ENCODE measurements at regions not wholly inside any gene's neighbourhood (a gene's known extent, or its start where the extent isn't known, plus 50 kb on each side); places are given as distances from the start of the nearest gene placed in this dataset.
A peak's percentile ranks its signal among the peaks of the same experiment; 100 is the strongest.

DNA sequence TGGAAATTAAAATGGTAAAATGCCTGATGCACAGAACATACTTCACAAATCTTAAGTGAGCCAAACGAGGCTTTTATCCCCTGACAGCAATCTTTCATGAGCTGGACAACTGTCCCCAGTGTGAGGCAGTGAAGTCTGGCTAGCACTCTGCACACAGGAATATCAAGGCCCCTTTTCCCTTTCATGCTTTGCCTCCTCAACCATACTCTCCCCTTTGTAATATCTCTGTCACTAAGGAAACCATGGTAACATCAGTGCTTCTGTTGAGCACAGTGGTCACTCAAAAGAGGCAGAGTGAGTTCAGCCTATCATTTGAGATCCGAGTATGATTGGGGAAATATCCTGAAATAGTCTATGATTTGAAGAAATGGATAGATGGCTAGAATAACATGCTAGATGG, 318.3 kb downstream of the ENC1 start:
- no peak overlapping the region for H3K27ac Mint-ChIP-seq
- no peak for ATAC-seq
- H3K36me3 Mint-ChIP-seq = no peaks in the 10 kb centered on the region
- H3K27me3 Mint-ChIP-seq = no peaks in the 10 kb centered on the region
- H3K4me1 Mint-ChIP-seq = peaks cover 9% of the 10 kb centered on the region
- H3K4me3 Mint-ChIP-seq = no peak overlapping the region
- H3K9me3 Mint-ChIP-seq = peaks cover 2% of the 10 kb centered on the region

DNA sequence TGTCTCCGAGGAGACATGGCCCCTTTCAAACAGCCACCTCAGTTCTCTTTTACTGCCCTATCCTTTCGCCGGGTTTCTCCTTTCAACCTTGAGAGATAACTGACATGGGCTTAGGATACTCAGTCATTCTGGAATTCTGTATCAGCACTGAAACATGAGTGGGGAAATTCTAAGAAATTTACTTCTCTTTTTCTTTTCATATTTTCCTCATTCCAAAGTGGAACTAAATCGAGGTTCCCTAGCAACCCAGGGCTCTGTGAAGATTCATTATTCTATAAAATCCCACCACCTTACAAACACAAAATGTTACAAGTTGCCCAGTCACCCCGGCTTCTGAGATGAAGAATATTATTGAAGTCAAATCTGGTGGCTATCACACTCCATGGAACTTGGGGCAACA, 319.2 kb downstream of the ENC1 start:
- Mint-ChIP-seq H3K36me3 (no peaks in the 10 kb centered on the region), H3K27ac (no peak overlapping the region), H3K4me1 (no peaks in the 10 kb centered on the region), H3K4me3 (no peak overlapping the region), H3K27me3 (no peaks in the 10 kb centered on the region), H3K9me3 (peaks cover 2% of the 10 kb centered on the region)
- no peak for ATAC-seq

DNA sequence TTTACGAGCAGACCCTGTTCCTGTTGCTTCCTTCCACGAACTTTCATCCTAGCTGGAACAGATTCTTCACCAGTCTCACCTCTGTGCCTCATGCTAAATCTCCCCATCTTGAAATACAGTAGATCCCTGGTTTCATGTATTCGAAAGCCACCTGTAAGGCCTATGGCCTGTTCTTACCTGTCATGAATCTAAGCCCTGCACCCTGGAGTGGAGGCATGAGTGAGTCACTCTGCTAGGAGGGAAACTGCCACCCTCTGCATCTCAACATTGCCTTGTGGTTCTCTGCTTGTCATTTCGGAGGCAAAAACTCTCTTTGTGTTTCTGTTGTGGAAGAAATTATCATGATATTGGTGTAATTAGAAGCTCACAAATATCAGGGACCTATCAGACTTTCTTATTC, 320.0 kb downstream of the ENC1 start:
- H3K4me3 Mint-ChIP-seq = no peak overlapping the region
- no peaks in the 10 kb centered on the region for H3K4me1 Mint-ChIP-seq
- H3K27ac Mint-ChIP-seq = no peak overlapping the region
- H3K27me3 Mint-ChIP-seq = no peaks in the 10 kb centered on the region
- no peak for ATAC-seq
- no peaks in the 10 kb centered on the region for H3K36me3 Mint-ChIP-seq
- peaks cover 2% of the 10 kb centered on the region for H3K9me3 Mint-ChIP-seq

DNA sequence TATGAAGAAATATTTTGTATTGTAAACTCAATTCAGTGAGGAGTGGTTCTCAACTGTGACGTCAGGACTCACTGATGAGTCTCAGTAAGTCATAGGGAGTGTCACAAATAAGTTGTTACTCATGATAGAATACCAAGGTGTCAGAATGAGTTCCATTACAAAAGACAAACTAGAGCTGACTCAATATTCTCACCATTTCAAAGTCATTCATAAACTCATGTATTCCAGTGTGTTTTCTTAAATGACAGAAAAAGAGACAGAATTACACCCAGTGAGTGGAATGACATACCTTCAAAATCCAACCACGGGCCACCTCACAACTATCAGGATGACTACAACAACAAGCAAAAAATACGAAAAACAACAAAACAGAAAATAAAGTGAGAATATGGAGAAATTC, 321.5 kb downstream of the ENC1 start:
- H3K36me3 Mint-ChIP-seq = no peaks in the 10 kb centered on the region
- peaks cover 2% of the 10 kb centered on the region for H3K9me3 Mint-ChIP-seq
- peaks cover 2% of the 10 kb centered on the region for H3K27me3 Mint-ChIP-seq
- ATAC-seq = no peak
- no peak overlapping the region for H3K4me3 Mint-ChIP-seq
- no peak overlapping the region for H3K27ac Mint-ChIP-seq
- H3K4me1 Mint-ChIP-seq = no peaks in the 10 kb centered on the region

DNA sequence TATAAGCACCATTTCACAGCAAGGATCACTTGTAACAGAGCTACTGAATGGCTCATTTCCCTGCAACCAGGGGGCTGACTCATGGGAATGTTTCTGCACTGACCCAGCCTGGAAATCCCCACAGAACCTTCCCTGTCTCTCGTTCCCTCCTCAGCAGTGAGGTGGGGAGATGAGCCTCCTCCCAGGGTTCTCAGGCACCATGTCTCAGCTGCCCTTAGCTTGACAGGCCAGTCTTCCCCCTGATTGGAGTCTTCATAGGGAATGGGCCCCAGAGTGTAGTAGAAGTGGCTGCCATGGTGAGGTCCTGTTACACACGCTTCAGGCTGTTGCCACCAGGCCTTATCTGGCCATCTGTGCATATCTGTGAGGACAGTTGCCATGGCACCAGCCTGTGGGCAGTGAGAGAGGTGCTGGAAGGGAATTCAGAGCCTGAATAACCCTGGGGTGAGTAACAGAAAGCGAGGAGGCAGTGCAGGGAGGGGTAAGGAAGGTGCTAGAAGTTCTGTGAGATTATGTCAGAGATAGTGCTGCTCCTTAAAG, 324.4 kb downstream of the ENC1 start:
- Mint-ChIP-seq H3K9me3 (peaks cover 2% of the 10 kb centered on the region), H3K4me3 (no peak overlapping the region), H3K27ac (no peak overlapping the region), H3K4me1 (no peaks in the 10 kb centered on the region), H3K36me3 (no peaks in the 10 kb centered on the region), H3K27me3 (peaks cover 13% of the 10 kb centered on the region)
- ATAC-seq = peak; percentile 47

DNA sequence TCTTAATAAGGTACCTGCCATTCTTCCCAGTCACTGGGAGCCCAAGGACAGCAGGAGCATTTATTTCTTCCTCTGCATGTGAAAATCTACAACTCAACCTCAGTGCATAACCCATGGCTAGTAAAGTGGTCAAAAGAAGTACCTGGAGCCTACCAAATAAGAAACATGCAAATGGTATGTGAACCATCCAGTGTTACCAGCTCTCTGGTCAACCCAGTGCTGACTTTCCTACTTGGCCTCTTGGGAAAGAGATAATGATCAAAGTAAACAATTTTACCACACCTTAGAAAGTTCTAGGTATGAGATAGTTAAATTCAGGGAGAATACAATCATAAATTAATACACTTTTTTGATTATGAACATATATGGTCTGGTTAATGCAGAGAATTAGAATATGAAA, 325.6 kb downstream of the ENC1 start:
- Mint-ChIP-seq H3K9me3 (peaks cover 2% of the 10 kb centered on the region), H3K36me3 (no peaks in the 10 kb centered on the region)

DNA sequence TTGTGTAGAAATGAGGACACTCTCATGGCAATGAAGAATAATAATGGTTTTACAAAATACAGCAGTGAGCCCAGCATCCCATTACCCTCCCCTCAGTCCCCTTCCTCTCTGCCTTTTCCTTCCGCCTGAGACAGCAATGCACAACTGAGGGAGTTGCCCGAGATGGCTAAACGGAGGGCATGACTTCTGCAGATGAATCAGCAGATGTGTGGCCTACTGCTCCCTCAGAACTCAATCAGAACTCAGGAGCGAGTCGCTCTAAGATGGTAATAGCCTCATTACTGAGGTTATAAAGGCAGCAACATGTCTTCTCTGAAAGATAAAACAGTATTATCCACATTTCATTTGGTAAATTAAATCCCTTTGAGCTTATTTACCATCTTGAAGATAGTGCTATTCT, 326.6 kb downstream of the ENC1 start:
- ATAC-seq = no peak
- H3K4me1 Mint-ChIP-seq = no peaks in the 10 kb centered on the region

More for the DNA sequence above, 325.6 kb downstream of the ENC1 start:
- H3K4me1 Mint-ChIP-seq = no peaks in the 10 kb centered on the region
- no peak overlapping the region for H3K27ac Mint-ChIP-seq
- ATAC-seq = no peak
- no peak overlapping the region for H3K4me3 Mint-ChIP-seq
- H3K27me3 Mint-ChIP-seq = peaks cover 13% of the 10 kb centered on the region

DNA sequence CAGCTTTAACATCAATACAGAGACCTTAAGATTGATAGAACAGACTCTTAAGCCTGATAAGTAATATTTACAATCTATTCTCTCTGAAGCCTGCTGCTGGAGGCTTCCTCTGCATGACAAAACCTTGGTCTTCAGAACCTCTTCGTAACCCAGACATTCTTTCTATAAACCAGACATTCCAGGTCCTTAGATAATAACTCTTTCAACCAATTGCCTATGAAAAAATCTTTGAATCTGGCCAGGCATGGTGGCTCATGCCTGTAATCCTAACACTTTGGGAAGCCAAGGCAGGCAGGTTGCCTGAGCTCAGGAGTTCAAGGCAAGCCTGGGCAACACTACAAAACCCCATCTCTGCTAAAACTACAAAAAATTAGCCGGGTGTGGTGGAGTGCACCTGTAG, 327.8 kb downstream of the ENC1 start:
- Mint-ChIP-seq H3K4me3 (no peak overlapping the region), H3K4me1 (no peaks in the 10 kb centered on the region), H3K9me3 (no peaks in the 10 kb centered on the region), H3K36me3 (no peaks in the 10 kb centered on the region), H3K27me3 (peaks cover 13% of the 10 kb centered on the region), H3K27ac (no peak overlapping the region)
- no peak for ATAC-seq

More for the DNA sequence above, 326.6 kb downstream of the ENC1 start:
- Mint-ChIP-seq H3K27ac (no peak overlapping the region), H3K9me3 (no peaks in the 10 kb centered on the region), H3K4me3 (no peak overlapping the region), H3K36me3 (no peaks in the 10 kb centered on the region), H3K27me3 (peaks cover 13% of the 10 kb centered on the region)

DNA sequence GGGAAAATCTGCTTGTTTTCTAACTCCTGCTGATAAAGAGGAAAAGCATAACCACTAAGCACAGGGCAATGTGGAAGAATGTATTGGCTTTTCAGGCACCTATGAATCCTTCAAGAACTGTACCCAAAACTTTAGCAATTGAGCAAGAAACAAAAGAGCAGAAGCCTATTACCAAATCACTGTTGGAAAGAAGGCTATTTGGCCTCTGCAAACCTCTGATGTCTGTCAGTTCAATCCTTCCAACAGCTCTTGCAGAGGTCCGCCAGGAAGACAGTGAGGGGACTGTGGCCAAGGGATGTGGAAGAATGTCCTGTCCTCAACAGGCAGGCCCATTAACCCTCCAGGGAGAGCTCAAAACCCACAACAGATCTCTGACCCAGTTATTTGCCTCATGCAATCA, 328.6 kb downstream of the ENC1 start:
- peaks cover 13% of the 10 kb centered on the region for H3K27me3 Mint-ChIP-seq
- H3K9me3 Mint-ChIP-seq = no peaks in the 10 kb centered on the region
- H3K4me1 Mint-ChIP-seq = no peaks in the 10 kb centered on the region
- no peak for ATAC-seq
- H3K4me3 Mint-ChIP-seq = no peak overlapping the region
- H3K27ac Mint-ChIP-seq = no peak overlapping the region
- no peaks in the 10 kb centered on the region for H3K36me3 Mint-ChIP-seq

DNA sequence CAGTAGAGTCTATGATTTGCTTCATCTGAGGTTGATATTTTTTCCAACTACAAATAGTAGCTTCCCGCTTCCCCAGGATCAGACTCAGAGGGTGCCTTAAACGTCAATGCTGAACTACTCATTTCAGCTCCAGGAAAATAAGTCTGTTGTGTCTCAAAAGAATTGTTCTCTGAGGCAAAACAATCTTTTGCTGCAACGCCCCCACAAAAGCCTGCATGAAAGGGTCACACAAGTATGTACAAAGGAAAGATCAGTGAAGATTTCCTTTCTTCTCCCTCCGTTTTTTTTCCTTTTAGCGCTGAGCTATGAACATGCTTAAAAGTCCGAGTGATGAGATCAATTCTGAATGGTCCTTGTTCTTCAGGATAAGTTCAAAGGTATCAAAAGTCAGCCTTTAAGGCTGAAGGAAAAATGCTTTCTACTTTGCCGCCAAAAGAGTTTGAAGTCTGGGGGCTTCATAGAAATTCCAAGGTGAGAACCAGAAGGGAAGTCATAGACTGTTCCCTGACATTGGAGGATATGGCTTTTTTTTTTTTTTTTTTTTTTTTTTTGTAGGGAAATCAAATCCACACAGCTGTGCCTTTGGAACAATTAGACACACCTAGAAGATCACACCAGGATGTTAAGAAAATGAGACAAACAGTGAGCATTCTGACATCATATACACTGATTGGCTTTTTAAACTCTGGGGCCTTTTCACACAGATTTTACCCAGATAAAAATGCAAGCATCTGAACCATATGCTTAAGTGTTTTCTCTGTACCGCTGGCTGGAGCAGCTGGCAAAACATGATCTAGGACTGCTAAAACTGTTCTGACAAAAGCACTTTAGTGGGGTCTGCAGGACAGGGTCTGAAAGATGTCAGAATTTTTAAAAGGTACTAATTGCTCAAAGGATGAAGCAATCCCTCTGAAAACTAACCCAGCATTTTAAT, 329.3 kb downstream of the ENC1 start:
- no peak overlapping the region for H3K27ac Mint-ChIP-seq
- H3K27me3 Mint-ChIP-seq = peaks cover 13% of the 10 kb centered on the region
- H3K4me1 Mint-ChIP-seq = no peaks in the 10 kb centered on the region
- ATAC-seq = no peak
- H3K36me3 Mint-ChIP-seq = no peaks in the 10 kb centered on the region
- no peak overlapping the region for H3K4me3 Mint-ChIP-seq
- no peaks in the 10 kb centered on the region for H3K9me3 Mint-ChIP-seq

DNA sequence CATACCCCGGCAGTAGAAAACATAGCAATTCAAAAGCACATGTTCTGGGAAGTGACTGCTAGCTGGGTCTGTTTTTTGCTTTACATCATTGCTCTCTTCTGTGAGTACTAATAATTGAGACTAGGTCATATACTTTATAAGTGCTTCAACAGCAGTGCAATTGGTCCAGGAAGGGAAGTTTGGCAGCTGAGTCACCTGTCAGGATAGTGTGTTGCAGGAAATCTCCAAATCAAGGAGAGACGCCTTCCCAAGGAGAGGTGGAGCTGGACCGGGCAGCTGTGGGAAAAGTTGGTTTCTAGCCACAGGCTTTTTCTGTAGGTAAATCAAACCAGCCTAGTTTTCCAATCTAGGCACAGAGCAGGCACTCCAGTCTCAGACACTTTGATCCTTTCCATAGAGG, 330.1 kb downstream of the ENC1 start:
- Mint-ChIP-seq H3K4me1 (no peaks in the 10 kb centered on the region), H3K36me3 (no peaks in the 10 kb centered on the region), H3K4me3 (no peak overlapping the region), H3K27ac (no peak overlapping the region), H3K27me3 (peaks cover 13% of the 10 kb centered on the region), H3K9me3 (no peaks in the 10 kb centered on the region)
- ATAC-seq = no peak

DNA sequence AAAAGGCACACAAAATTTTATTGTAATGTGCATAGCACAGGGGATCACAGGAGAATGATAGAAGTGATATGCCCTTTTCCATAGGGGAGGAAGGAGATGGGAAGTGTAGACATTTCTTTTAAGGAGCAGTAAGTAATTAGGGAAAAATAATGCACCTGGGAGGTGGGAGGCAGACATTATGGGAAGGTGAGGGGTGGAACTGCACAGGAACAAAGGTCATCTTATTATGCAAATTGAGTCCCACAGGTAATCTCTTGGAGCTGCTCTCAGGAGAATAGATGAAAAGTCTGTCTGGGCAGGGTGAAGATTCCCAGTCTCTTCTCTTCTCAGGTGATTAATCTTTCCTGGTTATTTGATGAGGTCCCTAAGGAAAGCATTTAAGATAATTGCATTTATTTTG, 331.5 kb downstream of the ENC1 start:
- Mint-ChIP-seq H3K9me3 (no peaks in the 10 kb centered on the region), H3K4me1 (no peaks in the 10 kb centered on the region), H3K4me3 (no peak overlapping the region), H3K27ac (no peak overlapping the region), H3K27me3 (peaks cover 11% of the 10 kb centered on the region), H3K36me3 (no peaks in the 10 kb centered on the region)
- ATAC-seq = no peak

DNA sequence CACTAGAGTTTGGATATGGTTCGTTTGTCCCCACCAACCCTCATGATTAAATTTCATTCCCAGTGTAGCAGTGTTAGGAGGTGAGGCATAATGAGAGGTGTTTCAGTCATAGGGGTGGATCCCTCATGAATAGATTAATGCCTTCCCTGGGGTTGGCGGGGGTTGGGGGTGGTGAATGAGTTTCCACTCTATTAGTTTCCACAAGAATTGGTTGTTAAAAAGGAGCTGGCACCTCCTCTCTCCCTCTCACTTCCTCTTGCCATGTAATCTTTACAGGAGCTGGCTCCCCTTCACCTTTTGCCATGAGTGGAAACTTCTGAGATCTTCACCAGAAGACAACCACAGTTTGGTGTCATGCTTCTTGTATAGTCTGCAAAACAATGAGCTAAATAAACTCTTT, 333.7 kb downstream of the ENC1 start:
- no peak overlapping the region for H3K4me3 Mint-ChIP-seq
- no peaks in the 10 kb centered on the region for H3K36me3 Mint-ChIP-seq
- peak; percentile 74 for ATAC-seq

DNA sequence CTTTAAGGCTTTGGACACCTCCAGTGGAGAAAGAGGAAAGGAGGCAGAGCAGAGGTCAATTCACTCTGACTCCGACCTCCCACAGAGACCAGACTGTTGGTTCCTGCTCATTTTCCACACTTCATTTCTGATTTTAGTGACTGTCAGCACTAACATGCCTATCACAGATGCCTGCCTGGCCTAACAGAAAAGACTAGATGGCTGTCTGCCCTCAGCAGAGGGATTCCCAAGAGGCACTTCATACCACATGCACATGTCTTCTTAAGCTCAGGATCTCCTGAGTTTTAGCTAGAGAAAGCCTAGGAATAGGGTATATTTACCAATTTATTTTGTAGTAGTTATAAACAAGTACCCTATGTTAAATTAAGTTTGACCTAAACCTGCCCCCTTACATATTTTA, 336.0 kb downstream of the ENC1 start:
- ATAC-seq = no peak
- Mint-ChIP-seq H3K4me3 (no peak overlapping the region), H3K27me3 (no peaks in the 10 kb centered on the region), H3K4me1 (no peaks in the 10 kb centered on the region), H3K36me3 (no peaks in the 10 kb centered on the region), H3K9me3 (peaks cover 3% of the 10 kb centered on the region), H3K27ac (no peak overlapping the region)

More for the DNA sequence above, 333.7 kb downstream of the ENC1 start:
- Mint-ChIP-seq H3K27ac (no peak overlapping the region), H3K9me3 (no peaks in the 10 kb centered on the region), H3K27me3 (no peaks in the 10 kb centered on the region), H3K4me1 (no peaks in the 10 kb centered on the region)

DNA sequence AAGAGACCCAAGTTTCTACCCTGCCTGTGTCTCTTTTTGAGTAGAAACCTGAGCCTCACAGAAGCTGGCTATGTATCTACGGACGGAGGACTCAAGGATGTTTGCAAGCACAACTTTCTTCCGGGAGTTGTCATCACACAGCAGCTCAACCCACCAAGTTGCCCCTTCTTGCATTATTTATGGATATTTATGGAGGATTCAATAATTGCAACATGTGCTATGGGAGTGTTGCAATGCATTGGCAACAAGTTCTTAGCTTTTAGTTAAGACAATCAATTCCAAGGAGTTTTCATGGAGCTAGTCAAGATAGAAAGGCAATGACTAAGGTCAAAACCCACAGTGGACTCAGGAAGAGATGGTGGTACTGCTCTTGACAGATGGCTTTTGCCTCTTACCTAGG, 336.9 kb downstream of the ENC1 start:
- H3K36me3 Mint-ChIP-seq = no peaks in the 10 kb centered on the region
- peaks cover 3% of the 10 kb centered on the region for H3K9me3 Mint-ChIP-seq
- H3K4me3 Mint-ChIP-seq = no peak overlapping the region
- ATAC-seq = no peak
- H3K4me1 Mint-ChIP-seq = no peaks in the 10 kb centered on the region
- no peak overlapping the region for H3K27ac Mint-ChIP-seq
- no peaks in the 10 kb centered on the region for H3K27me3 Mint-ChIP-seq

DNA sequence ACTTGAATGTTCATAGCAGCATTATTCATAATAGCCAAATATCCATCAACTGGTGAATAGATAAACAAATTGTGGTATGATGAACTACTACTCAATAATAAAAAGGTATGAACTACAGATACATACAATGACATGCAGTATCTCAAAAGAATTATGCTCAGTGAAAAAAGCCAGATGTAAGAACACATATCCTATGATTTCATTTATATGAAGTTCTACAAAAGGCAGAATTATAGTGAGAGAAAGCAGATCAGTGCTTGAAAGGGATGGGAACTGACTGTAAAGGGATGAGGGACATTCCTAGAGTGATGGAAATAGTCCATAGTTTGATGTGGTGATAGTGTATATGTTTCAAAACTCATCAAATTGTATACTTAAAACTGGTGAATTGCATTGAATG, 339.0 kb downstream of the ENC1 start:
- H3K36me3 Mint-ChIP-seq = no peaks in the 10 kb centered on the region
- H3K4me1 Mint-ChIP-seq = no peaks in the 10 kb centered on the region
- H3K27ac Mint-ChIP-seq = no peak overlapping the region
- ATAC-seq = no peak
- no peak overlapping the region for H3K4me3 Mint-ChIP-seq
- peaks cover 3% of the 10 kb centered on the region for H3K9me3 Mint-ChIP-seq
- H3K27me3 Mint-ChIP-seq = no peaks in the 10 kb centered on the region

Measured in stimulated activated memory B cell treated with anti-CD40 and anti-IgM and Interleukin-4, amounts not matched to agents 10 μg/mL and 1 μg/mL and 100 μg/mL, for 72 hours (primary cell).